GM21619 (cell line): ENCODE measurements at regions not wholly inside any gene's neighbourhood (a gene's known extent, or its start where the extent isn't known, plus 50 kb on each side); places are given as distances from the start of the nearest gene placed in this dataset.
"Not testable (repeated sequence)": the region's sequence is repeated elsewhere in the genome, so short reads cannot be mapped to it uniquely, and the experiment has no call there.

ENCODE experiments used
- ATAC-seq: cut with Tn5 transposase; IDR thresholded peaks from one replicate; pipeline ENCODE4 v1.9.1; 2021; ENCODE audit not compliant: unreplicated experiment

- ATAC-seq: no peak
These were observed 399.2 kb downstream of the CPS1 start for GRCh38 chr2:210955591-210955990.

DNA sequence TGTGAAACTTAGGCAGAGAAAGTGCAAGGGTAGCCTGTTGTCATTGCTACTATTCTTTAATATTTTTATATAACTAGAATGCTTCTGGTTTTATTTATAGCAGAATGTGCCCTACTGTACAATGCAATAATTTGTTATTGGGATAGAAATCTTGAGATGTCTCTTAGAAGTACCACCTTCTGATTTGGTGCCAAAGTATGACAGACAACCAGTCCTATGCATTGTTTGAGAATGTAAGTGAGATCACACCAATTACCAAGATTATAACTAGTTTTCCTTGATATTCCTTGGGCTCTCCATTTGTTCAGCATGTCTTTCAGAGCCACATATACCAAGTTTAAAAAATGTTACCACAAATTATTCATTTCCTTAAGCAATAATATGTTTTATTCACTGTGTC lies 399.7 kb downstream of the CPS1 start:
- ATAC-seq: no peak

GRCh38 chr2:210961249-210961648 lies 404.9 kb downstream of the CPS1 start:
- no peak for ATAC-seq

GRCh38 chr2:210963386-210963785 lies 407.0 kb downstream of the CPS1 start:
- no peak for ATAC-seq

- no peak for ATAC-seq
These were observed 407.9 kb downstream of the CPS1 start for GRCh38 chr2:210964141-210964764.

DNA sequence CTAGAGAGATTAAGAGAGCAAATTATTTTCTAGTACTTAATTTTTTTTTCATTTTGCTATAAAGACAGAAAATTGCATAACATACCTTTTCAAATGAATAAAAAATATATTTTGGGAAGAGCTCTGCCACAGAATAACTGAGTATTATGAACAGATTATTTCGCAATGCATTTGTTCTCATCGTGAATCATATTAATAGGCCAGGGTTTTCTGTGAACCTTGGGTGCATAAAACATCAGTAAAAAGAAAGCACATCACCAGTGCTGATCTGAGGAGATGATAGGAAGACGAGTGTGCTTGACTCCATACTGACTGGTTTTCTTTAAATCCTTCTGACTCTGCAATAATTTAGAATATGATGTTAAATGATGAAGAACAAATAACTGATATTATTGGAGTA lies 409.1 kb downstream of the CPS1 start:
- no peak for ATAC-seq

- no peak for ATAC-seq
These were observed 409.9 kb downstream of the CPS1 start for GRCh38 chr2:210966330-210966729.

DNA sequence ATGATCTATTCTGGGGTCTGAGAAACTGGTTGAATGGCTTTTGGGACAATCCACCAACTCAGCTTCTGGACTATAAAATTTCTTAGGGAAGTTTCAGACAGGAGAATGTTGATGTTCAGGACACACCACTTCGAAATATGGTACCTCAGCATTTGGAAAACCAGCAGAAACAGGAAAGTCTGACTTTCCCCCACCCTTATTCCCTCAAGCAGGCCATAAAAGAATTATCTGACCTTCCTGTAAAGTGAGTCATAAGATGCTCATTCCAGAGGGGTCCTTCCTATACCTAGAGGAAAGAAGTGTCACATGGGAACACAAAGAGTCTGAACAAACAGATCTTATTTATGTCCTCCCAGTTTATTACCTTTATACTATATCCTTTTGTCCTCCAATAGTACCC lies 415.0 kb downstream of the CPS1 start:
- ATAC-seq: no peak

DNA sequence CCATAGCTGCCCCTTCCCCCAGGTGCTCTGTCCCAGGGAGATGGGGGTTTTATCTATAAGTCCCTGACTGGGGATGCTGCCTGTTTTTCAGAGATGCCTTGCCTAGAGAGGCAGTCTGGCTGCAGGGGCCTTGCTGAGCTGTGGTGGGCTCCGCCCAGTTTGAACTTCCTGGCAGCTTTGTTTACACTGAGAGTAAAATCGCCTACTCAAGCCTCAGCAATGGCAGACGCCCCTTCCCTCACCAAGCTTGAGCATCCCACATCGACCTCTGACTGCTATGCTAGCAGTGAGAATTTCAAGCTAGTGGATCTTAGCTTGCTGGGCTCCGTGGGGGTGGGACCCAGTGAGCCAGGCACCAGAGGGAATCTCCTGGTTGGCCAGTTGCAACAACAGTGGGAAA lies 430.4 kb downstream of the CPS1 start:
- ATAC-seq: not testable (repeated sequence)

DNA sequence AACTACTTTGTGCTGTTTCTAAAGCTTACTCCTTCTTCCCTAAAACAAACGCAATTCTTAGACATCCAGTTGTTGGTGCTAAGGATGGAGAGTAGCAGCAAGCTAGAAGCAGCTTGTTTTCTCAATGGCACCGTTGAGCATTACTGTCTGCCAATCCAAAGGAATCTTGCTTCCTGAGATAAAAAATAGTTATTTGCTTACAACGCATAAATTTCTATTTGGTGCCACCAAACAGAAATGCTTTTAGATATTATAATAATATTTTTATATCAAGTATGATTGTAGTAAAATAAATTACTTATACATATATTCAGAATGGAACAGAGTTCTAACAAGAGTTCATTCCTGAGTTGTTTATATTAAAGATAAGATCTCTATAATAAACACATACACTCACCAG lies 434.7 kb downstream of the CPS1 start:
- no peak for ATAC-seq

DNA sequence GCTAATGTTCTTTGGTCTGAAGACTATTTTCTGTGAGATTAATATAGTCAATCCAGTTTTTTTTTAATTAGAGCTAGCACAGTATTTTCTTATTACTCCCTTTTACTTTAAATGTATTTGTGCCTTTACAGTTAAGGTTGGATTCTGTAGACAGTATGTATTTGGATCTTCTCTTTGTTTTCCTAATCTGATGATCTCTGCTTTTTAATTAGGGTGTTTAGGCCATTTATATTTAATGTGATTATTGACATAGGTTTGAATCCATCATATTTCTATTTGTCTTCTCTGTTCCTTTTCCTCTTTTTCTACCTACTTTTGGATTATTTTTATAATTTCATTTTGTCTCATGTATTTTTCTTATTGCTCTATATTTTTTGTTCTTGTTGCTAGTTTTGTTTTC lies 437.7 kb downstream of the CPS1 start:
- ATAC-seq: no peak

DNA sequence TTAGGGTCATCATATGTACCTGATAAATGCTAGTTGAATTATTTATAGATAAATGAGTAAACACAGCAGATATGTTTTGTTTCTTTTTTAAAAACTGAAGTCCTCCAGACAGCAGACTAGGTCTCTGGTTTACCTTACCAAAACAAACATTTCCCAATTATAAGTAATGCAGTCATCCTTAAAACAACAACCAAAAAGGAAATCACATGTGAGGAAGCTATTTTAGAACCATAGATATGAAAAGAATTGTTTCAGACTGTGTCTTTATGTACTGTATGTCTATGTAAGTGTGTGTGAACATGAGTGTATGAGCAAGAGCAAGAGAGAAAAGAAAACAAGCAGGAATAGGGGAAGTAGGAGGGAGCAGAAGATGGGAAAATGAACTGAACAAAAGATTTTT lies 441.0 kb downstream of the CPS1 start:
- no peak for ATAC-seq

GRCh38 chr2:210998334-210998733 lies 441.9 kb downstream of the CPS1 start:
- no peak for ATAC-seq

GRCh38 chr2:211014376-211014775 lies 458.0 kb downstream of the CPS1 start:
- no peak for ATAC-seq

DNA sequence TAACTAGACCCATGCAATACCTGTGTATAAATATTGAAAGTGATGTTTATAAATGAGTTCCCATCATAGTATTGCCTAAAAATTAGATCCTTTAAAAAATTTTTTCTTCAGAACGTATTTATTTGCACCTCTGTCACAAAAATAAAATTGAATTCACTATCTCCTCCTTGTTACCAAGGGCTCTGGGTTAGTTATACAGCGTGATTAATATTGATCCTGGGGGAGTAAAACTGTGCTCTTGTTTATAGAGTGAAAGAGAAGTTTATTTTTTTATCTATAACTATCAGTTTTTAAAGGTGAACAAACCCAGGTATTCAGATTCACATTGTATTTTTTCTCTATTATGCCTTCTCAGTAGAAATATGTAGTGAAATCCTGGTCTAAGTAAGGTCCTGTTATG lies 458.5 kb downstream of the CPS1 start:
- ATAC-seq: no peak

- not testable (repeated sequence) for ATAC-seq
These were observed 468.7 kb downstream of the CPS1 start for GRCh38 chr2:211025089-211025488.

- ATAC-seq: no peak
These were observed 469.7 kb downstream of the CPS1 start for GRCh38 chr2:211026109-211026508.

GRCh38 chr2:211027976-211028375 lies 471.6 kb downstream of the CPS1 start:
- ATAC-seq: no peak

GRCh38 chr2:211033765-211034164 lies 477.4 kb downstream of the CPS1 start:
- ATAC-seq: no peak

DNA sequence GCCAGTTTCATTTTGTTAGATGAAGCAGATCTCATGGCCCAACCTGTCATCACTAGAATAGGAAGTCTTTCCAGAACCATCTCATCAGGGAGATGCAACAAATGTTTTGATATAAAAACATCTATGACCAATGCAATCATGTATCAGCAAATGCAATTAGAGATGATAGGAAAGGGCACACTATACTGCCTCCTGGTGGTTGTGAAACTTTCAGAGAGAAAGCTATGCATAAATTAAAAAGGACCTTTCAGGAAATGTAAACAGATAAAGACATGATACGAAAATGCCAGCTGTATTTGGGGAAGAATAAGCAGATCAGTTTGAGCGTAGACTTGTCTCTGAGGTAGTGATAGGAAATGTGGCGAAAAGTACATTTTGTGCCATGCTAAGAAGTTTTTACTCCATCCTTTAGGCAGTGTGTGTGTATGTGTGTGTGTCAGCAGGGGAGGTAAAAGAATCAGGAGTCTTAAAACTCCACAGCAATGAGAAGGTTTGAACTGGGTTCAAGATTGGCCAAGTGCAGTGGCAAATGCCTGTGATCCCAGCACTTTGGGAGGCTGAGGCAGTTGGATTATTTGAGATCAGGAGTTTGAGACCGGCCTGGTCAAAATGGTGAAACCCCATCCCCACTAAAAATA lies 479.3 kb downstream of the CPS1 start:
- peak; percentile 53 for ATAC-seq

DNA sequence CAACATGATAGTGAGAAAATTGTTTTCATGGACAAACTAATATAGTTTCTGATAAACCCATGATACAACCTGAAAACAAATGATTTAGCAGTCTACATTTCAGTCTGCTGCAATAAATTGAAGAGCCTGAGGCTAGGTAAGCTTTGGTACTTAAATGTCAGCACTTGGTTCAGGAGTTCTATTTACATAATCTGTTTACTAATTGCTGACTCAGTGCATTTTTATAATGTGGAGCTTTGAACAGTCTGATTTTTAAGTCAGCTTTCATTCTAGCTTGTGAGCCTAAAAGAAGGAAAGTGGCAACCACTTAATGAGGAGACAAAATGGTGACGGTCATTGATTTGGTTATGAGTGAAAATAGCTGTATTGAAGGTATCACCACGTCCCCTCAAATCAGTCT lies 488.6 kb downstream of the CPS1 start:
- ATAC-seq: no peak

DNA sequence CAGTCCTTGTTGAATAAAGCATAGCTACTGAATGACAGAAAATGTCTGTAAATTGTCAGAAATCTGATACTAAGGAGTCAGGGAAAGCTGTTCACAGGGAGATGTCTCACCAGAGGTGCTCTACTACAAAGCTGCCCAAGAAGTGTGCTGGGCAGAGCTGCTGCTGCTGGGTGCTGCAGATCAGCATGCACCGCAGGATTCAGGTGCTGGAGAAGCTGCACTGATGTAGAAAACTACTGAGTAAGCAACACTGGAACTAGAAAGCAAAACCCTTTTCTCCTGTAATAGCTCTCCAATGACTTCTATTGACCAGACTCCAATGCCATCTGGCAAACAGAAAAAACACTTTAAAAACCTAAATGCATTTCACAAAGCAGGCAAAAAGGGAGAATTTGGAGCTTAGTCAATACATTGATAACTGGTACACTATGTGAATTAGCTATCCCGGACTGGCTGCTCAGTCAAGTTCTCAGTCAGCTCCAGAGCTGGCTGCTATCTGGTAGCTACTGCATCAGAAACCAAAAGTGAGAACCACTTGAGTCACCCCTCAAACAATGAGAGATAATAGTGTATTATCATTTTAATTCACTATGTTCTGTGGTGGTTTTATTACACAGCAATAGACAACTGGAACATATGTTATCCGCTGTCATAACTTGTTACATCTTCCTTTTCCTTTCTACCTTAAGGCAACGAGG lies 493.1 kb downstream of the CPS1 start:
- peak; percentile 52 for ATAC-seq
